Testis (tissue), 2 donors: ENCODE measurements at regions not wholly inside any gene's neighbourhood (a gene's known extent, or its start where the extent isn't known, plus 50 kb on each side); places are given as distances from the start of the nearest gene placed in this dataset.

Experiments
- DNase-seq: peaks from one replicate; pipeline ENCODE4 v3.0.0-alpha.2; 2019
- H3K27ac ChIP-seq, 2 donors: fragments of 200-600 bp; sonication (generic); one replicate each; pipeline ENCODE4 v1.5.1; 2019
- H3K27me3 ChIP-seq: fragments of 200-600 bp; sonication (generic); one replicate; pipeline ENCODE4 v1.5.1; 2019
- H3K36me3 ChIP-seq: fragments of 200-600 bp; sonication (generic); one replicate; pipeline ENCODE4 v1.5.1; 2017; ENCODE audit warnings: low read depth; ENCODE audit errors: missing control alignments
- H3K4me1 ChIP-seq: fragments of 200-600 bp; sonication (generic); one replicate; pipeline ENCODE4 v1.5.1; 2019
- H3K4me3 ChIP-seq, 2 donors: fragments of 200-600 bp; sonication (generic); one replicate each; pipeline ENCODE4 v1.5.1; 2017 to 2019
- H3K9me3 ChIP-seq: fragments of 200-600 bp; sonication (generic); one replicate; pipeline ENCODE4 v1.5.1; 2017
- POLR2A ChIP-seq: fragments of 450-650 bp; IDR thresholded peaks from one replicate; pipeline ENCODE4 v1.6.1; 2017; ENCODE audit warnings: antibody characterized with exemption, mild to moderate bottlenecking, moderate library complexity
- WGBS, 2 donors: methylation state at CpG; one replicate each; pipeline ENCODE4 v1.1.5; 2018; 5-methylcytosine and 5-hydroxymethylcytosine counted together
- intact Hi-C: fragments of 100-400 bp; cut with DNase I; formaldehyde crosslinking; loops from one replicate; pipeline ENCODE4 v1.15.1; 2023; ENCODE audit warnings: low total_unique reads
- TF ChIP-seq, protein P1 (sequence below), 3 experiments: fragments of 450-650 bp in 2 of 3; fragments of 200-600 bp in 1 of 3; sonication (generic) in 1 of 3; IDR thresholded peaks; one replicate each; pipeline ENCODE4 v1.5.1; 2016 to 2019; ENCODE audit warnings: antibody characterized with exemption in 3 of 3, mild to moderate bottlenecking in 2 of 3, moderate library complexity in 1 of 3

DNA sequence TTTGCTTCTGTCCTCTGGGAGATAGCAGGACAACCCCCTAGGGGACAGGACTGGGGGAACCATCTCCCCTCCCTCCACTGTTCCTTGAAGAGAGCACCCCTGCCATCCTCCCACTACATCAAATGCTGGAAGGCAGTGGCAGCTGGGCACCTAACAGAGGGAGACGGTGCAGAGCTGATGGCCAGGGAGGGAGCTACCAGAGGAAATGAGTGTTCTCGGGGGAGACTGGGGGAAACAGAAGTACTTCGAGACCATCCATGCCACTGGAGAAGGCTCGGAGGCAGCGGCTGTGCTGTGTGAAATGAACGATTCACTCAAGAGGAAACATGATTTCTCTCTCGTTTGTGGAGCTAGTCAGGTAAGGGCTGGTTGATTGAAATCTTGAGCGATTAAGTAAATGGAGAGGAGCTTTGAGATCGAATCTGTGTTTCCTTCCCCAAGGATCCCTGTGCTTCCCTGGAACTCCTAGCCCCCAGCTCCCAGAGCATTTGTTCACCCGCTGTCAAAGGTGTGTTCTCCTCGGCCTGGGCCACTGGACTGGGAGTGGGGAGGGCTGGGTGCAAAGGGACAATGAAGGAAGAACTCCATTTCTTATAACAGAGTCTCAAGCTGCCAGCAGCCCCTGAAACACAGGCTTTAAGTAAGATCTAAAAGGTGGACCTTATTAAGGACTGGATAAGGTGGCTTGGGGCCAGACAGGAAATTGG lies 261.3 kb upstream of the MOCS1 start:
- no peaks in the 10 kb centered on the region for H3K4me1 ChIP-seq
- TF ChIP-seq, protein P1, sequence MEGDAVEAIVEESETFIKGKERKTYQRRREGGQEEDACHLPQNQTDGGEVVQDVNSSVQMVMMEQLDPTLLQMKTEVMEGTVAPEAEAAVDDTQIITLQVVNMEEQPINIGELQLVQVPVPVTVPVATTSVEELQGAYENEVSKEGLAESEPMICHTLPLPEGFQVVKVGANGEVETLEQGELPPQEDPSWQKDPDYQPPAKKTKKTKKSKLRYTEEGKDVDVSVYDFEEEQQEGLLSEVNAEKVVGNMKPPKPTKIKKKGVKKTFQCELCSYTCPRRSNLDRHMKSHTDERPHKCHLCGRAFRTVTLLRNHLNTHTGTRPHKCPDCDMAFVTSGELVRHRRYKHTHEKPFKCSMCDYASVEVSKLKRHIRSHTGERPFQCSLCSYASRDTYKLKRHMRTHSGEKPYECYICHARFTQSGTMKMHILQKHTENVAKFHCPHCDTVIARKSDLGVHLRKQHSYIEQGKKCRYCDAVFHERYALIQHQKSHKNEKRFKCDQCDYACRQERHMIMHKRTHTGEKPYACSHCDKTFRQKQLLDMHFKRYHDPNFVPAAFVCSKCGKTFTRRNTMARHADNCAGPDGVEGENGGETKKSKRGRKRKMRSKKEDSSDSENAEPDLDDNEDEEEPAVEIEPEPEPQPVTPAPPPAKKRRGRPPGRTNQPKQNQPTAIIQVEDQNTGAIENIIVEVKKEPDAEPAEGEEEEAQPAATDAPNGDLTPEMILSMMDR (IDR thresholded peaks at IDR 0.05): no peak
- no peak for TF ChIP-seq POLR2A
- no peak overlapping the region for H3K27ac ChIP-seq
- no peak for DNase-seq
- intact Hi-C loops: no loop called here
- 89 to 92% methylated on average over 11 of the region's 11 CpGs for whole genome bisulfite sequencing, 2 donors
- no peak overlapping the region for H3K4me3 ChIP-seq
- H3K9me3 ChIP-seq: no peaks in the 10 kb centered on the region
- H3K36me3 ChIP-seq: no peaks in the 10 kb centered on the region
- H3K27me3 ChIP-seq: no peaks in the 10 kb centered on the region

DNA sequence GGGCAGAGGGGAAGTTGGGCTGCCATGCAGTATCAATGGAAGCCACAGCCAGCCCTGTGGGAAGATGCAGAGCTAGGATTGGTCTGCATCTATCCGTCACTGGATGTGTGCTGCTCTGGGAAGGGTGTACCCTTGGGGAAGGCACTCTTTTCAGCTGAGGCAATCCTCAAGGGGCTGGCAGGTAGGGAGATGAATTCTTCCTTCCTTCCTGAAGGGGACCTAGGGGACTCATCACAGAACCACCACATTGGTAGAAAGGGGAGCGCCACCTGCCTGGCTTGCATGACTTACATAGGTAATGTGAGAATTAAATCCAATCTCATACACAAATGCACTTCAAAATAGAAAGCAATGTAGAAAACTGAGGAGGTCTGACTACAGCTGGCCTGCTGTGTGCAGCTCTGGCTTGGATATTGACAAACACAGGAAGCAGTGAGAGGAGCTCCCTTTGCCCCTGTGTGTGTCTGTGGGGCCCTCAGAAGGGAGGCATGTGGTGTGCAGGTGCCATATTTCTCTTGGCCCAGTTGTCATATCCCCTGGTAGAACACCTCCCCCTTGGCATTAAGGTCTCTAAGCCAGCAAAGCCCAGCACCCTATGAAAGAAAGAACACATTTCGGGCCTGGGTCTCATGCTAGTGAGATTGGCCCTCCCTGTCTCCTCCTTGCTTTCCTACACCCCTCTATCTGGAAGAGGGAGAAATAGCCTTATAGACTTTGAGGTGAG lies 260.3 kb upstream of the MOCS1 start:
- Histone ChIP-seq H3K36me3 (no peaks in the 10 kb centered on the region), H3K27ac (no peak overlapping the region), H3K27me3 (no peaks in the 10 kb centered on the region), H3K9me3 (no peaks in the 10 kb centered on the region), H3K4me3 (no peak overlapping the region), H3K4me1 (no peaks in the 10 kb centered on the region)
- intact Hi-C loops: no loop called here
- no peak for DNase-seq
- TF ChIP-seq, protein P1 (IDR thresholded peaks at IDR 0.05): no peak
- TF ChIP-seq POLR2A: no peak
- WGBS, 2 donors: 65 to 94% methylated on average over 2 to 3 of the region's 3 CpGs

DNA sequence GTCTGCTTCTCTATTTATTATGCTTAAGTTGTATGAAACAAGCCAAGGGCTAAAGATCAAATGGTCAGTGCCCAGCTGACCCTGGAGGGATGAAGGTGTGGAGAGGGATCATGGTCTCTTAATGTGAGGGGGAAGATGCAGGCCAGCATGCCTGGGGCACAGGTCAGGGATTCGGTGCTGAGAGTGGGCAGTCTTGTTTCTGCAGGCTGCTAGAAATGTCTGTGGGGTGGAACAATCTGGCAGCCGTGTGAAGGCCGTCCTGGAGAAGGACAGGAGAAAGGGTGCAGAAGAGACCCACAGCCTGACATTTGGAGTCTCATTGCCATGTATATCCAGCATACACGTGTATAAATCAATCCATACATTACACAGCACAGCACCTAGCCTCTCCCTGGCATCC lies 258.3 kb upstream of the MOCS1 start:
- no peaks in the 10 kb centered on the region for H3K36me3 ChIP-seq
- intact Hi-C loops: no loop called here
- H3K27me3 ChIP-seq: no peaks in the 10 kb centered on the region
- H3K9me3 ChIP-seq: no peaks in the 10 kb centered on the region
- no peak for DNase-seq
- 72 to 78% methylated on average over 4 of the region's 4 CpGs for WGBS, 2 donors
- H3K4me1 ChIP-seq: no peaks in the 10 kb centered on the region
- no peak overlapping the region for H3K4me3 ChIP-seq
- TF ChIP-seq, protein P1 (IDR thresholded peaks at IDR 0.05): no peak
- TF ChIP-seq POLR2A: no peak
- H3K27ac ChIP-seq: no peak overlapping the region

DNA sequence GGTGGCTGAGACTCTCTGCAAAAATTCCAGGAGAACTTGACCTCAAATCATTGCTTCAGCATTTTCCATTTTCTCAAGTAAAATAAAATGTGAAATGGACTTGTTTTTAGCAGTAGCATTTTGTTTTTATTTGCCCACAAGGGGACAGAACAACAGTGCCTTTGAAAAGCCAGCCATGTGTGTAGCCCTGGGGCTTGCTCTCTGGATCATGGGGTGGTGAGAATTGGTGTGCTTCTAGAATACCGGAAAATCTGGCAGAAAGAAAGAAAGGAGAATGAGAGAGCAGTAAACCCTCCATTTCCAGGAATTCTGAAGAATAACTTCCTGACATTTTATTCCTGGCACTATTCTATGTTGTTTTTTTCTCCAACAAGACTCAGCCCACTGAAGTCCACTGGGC lies 254.7 kb upstream of the MOCS1 start:
- H3K9me3 ChIP-seq: no peaks in the 10 kb centered on the region
- intact Hi-C loops: no loop called here
- 71 to 82% methylated on average over 1 of the region's 1 CpG for WGBS, 2 donors

More for the DNA sequence above, 254.7 kb upstream of the MOCS1 start:
- H3K4me3 ChIP-seq: no peak overlapping the region
- no peaks in the 10 kb centered on the region for H3K27me3 ChIP-seq
- no peaks in the 10 kb centered on the region for H3K4me1 ChIP-seq
- TF ChIP-seq, protein P1 (IDR thresholded peaks at IDR 0.05): no peak
- TF ChIP-seq POLR2A: no peak
- no peak overlapping the region for H3K27ac ChIP-seq
- DNase-seq: no peak
- H3K36me3 ChIP-seq: no peaks in the 10 kb centered on the region
